WTC11 (cell line): ENCODE measurements at regions not wholly inside any gene's neighbourhood (a gene's known extent, or its start where the extent isn't known, plus 50 kb on each side); places are given as distances from the start of the nearest gene placed in this dataset.

ENCODE experiments used
- ATAC-seq: fragments of 200-7000 bp; cut with Tn5 transposase; 2 replicates; pipeline ENCODE4 v1.10.0; 2021; ENCODE audit warnings: mild to moderate bottlenecking, moderate library complexity
- CTCF ChIA-PET: fragments of 300-600 bp; sonication (Branson Sonifier 250); formaldehyde crosslinking; loops from one replicate; lab custom pipeline; 2021; ENCODE audit warnings: antibody characterized with exemption; lab: Charles Lee
- POLR2A ChIA-PET: fragments of 350-600 bp; sonication (Branson Sonifier 250); formaldehyde crosslinking; loops from one replicate; lab custom pipeline; 2021; ENCODE audit warnings: antibody characterized with exemption; lab: Charles Lee
- DNase-seq: peaks from one replicate; pipeline ENCODE4 v3.0.0; 2021; ENCODE audit warnings: low spot score
- H3K27ac Mint-ChIP-seq: 2 replicates; pipeline ENCODE4 v1.8.0; 2021; ENCODE audit warnings: mixed read lengths
- H3K27me3 Mint-ChIP-seq: 2 replicates; pipeline ENCODE4 v1.8.0; 2021; ENCODE audit warnings: low read depth, mild to moderate bottlenecking, moderate library complexity, mixed read lengths
- H3K36me3 Mint-ChIP-seq: 2 replicates; pipeline ENCODE4 v1.8.0; 2021; ENCODE audit warnings: mixed read lengths
- H3K4me1 Mint-ChIP-seq: 2 replicates; pipeline ENCODE4 v1.8.0; 2022; ENCODE audit warnings: mixed read lengths
- H3K4me3 Mint-ChIP-seq: 2 replicates; pipeline ENCODE4 v1.8.0; 2021; ENCODE audit warnings: mild to moderate bottlenecking, moderate library complexity, mixed read lengths
- H3K9me3 Mint-ChIP-seq: 2 replicates; pipeline ENCODE4 v1.8.0; 2021; ENCODE audit warnings: mixed read lengths
- ESRRA ChIP-seq: sonication (generic); formaldehyde crosslinking; IDR thresholded peaks from 2 replicates; pipeline ENCODE4 v1.8.1; 2022; ENCODE audit warnings: mild to moderate bottlenecking, missing genetic modification reagents, borderline replicate concordance
- GABPB1 ChIP-seq: sonication (generic); formaldehyde crosslinking; IDR thresholded peaks from 2 replicates; pipeline ENCODE4 v1.8.1; 2023; ENCODE audit warnings: mild to moderate bottlenecking, missing genetic modification reagents
- ZNF138 ChIP-seq: sonication (generic); formaldehyde crosslinking; conservative IDR thresholded peaks from 2 replicates; pipeline ENCODE4 v1.8.1; 2022; ENCODE audit warnings: mild to moderate bottlenecking, moderate library complexity, missing genetic modification reagents
- ZNF416 ChIP-seq: fragments of 250-450 bp; sonication (Bioruptor Pico); IDR thresholded peaks from 2 replicates; pipeline ENCODE4 v1.9.0; 2021; ENCODE audit warnings: mild to moderate bottlenecking, inconsistent platforms
- TF ChIP-seq, protein P1 (sequence below): fragments of 200-600 bp; IDR thresholded peaks from 2 replicates; pipeline ENCODE4 v1.8.0; 2022; ENCODE audit warnings: antibody characterized with exemption
- TF ChIP-seq, protein P2 (sequence below): fragments of 250-450 bp; sonication (Bioruptor Pico); conservative IDR thresholded peaks from 2 replicates; pipeline ENCODE4 v1.9.0; 2021; ENCODE audit warnings: mild to moderate bottlenecking
- TF ChIP-seq, protein P3 (sequence below): sonication (generic); formaldehyde crosslinking; IDR thresholded peaks from 2 replicates; pipeline ENCODE4 v1.8.0; 2022; ENCODE audit warnings: mild to moderate bottlenecking, missing genetic modification reagents
- TF ChIP-seq, protein P4 (sequence below): sonication (generic); formaldehyde crosslinking; IDR thresholded peaks from 2 replicates; pipeline ENCODE4 v1.8.1; 2023; ENCODE audit warnings: mild to moderate bottlenecking, missing genetic modification reagents, moderate library complexity
- TF ChIP-seq, protein P5 (sequence below): sonication (generic); formaldehyde crosslinking; IDR thresholded peaks from 2 replicates; pipeline ENCODE4 v1.8.1; 2023; ENCODE audit warnings: mild to moderate bottlenecking, missing genetic modification reagents
- TF ChIP-seq, protein P6 (sequence below): sonication (generic); formaldehyde crosslinking; IDR thresholded peaks from 2 replicates; pipeline ENCODE4 v1.8.1; 2023; ENCODE audit warnings: mild to moderate bottlenecking, missing genetic modification reagents, moderate library complexity

DNA sequence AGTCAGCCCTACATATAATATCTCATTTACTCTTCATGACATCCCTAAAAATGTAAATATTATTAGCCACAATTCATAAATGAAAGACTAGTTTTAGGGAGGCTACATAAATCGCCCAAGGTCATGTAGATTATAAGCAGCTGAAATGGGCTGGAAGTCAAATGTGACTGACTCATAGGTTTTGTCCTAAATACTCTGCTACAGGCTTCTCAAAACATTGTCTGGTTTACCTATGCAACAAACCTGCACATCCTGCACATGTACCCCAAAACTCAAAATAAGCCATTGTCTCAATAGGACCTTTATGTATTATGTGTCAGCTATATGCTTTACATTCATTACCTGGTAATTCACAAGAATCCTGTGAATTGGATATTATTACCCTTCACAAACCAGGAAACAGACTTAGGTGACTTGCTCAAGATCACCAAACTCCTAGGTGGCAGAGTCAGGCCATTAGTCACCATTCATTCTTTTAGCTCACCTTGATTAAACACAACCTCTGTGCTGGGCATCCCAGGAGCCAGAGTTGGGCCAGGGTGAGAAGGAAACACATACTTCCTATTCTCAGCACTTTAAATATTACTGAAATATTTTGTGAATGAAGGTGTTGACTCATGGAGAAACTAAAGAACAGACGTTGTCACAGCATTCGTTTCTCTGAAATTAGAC is 69.4 kb upstream of the CPO start:
- H3K4me1 Mint-ChIP-seq, result peaks cover 4% of the 10 kb centered on the region
- peaks cover 3% of the 10 kb centered on the region for H3K9me3 Mint-ChIP-seq
- no peak overlapping the region for H3K4me3 Mint-ChIP-seq
- DNase-seq (no peak), ATAC-seq (no peak)
- ChIA-PET CTCF (no interaction called here), POLR2A (no interaction called here)
- H3K36me3 Mint-ChIP-seq, result no peaks in the 10 kb centered on the region; the same call in 1 of the 2 replicates
- no peaks in the 10 kb centered on the region for H3K27me3 Mint-ChIP-seq
- H3K27ac Mint-ChIP-seq, result no peak overlapping the region
- no peak for TF ChIP-seq ZNF416 (CRISPR knock-in tag)
- TF ChIP-seq, protein P1, sequence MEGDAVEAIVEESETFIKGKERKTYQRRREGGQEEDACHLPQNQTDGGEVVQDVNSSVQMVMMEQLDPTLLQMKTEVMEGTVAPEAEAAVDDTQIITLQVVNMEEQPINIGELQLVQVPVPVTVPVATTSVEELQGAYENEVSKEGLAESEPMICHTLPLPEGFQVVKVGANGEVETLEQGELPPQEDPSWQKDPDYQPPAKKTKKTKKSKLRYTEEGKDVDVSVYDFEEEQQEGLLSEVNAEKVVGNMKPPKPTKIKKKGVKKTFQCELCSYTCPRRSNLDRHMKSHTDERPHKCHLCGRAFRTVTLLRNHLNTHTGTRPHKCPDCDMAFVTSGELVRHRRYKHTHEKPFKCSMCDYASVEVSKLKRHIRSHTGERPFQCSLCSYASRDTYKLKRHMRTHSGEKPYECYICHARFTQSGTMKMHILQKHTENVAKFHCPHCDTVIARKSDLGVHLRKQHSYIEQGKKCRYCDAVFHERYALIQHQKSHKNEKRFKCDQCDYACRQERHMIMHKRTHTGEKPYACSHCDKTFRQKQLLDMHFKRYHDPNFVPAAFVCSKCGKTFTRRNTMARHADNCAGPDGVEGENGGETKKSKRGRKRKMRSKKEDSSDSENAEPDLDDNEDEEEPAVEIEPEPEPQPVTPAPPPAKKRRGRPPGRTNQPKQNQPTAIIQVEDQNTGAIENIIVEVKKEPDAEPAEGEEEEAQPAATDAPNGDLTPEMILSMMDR, result no peak

DNA sequence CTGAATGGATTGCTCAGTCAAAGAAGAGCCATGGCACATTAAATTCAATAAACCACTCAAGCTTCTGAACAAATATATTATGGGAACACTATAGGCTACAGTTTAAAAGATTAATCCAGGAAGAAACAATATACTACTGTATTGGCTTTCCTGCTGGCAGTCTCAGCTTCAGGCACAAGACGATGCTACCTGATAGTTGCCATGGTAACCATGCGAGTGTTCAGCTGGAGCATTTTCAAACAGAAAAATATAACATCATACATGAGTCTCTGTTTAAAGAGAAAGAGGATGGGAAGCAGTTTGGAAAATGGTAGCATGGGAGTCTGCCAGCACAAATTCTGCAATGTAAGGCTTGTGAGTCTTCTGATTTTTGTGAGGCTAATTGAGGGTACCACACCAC is 65.9 kb upstream of the CPO start:
- Mint-ChIP-seq H3K27me3 (no peaks in the 10 kb centered on the region), H3K27ac (no peak overlapping the region), H3K4me1 (peaks cover 14% of the 10 kb centered on the region), H3K4me3 (no peak overlapping the region), H3K9me3 (peaks cover 9% of the 10 kb centered on the region)
- DNase-seq (no peak), ATAC-seq (no peak)
- POLR2A ChIA-PET, result no interaction called here
- CTCF ChIA-PET, result no interaction called here
- TF ChIP-seq, protein P2, sequence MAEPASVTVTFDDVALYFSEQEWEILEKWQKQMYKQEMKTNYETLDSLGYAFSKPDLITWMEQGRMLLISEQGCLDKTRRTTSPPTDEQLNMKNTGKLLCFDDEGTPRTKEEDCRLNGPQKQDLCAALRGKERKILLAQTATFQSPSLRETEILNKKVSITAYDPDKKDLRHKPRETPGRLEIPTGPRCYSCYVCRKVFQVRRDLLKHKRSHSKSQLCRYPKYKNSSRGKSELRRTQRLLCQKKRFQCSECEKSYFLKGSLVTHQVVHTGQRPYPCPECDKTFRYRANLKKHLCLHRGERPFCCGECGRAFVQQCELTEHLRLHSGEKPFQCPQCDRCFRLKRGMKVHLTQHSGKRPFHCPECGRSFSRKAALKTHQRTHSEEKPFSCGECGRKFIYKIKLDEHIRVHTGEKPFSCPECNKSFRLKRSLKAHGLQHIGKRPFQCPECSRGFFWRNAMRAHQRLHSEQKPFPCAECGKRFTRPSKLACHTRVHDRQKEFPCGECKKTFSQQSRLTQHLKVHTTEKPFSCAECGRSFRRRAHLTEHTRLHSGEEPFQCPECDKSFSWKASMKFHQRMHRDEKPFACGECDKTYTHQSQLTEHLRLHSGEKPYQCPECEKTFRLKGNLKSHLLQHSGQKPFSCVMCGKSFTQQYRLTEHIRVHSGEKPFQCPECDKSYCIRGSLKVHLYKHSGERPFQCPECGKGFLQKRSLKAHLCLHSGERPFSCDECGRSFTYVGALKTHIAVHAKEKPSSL (CRISPR knock-in tag), result no peak
- TF ChIP-seq, protein P3, sequence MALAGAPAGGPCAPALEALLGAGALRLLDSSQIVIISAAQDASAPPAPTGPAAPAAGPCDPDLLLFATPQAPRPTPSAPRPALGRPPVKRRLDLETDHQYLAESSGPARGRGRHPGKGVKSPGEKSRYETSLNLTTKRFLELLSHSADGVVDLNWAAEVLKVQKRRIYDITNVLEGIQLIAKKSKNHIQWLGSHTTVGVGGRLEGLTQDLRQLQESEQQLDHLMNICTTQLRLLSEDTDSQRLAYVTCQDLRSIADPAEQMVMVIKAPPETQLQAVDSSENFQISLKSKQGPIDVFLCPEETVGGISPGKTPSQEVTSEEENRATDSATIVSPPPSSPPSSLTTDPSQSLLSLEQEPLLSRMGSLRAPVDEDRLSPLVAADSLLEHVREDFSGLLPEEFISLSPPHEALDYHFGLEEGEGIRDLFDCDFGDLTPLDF (CRISPR knock-in tag), result no peak
- TF ChIP-seq ESRRA (CRISPR knock-in tag), result no peak
- TF ChIP-seq, protein P4, sequence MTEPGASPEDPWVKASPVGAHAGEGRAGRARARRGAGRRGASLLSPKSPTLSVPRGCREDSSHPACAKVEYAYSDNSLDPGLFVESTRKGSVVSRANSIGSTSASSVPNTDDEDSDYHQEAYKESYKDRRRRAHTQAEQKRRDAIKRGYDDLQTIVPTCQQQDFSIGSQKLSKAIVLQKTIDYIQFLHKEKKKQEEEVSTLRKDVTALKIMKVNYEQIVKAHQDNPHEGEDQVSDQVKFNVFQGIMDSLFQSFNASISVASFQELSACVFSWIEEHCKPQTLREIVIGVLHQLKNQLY (CRISPR knock-in tag), result no peak
- TF ChIP-seq GABPB1 (CRISPR knock-in tag), result no peak
- TF ChIP-seq, protein P5, sequence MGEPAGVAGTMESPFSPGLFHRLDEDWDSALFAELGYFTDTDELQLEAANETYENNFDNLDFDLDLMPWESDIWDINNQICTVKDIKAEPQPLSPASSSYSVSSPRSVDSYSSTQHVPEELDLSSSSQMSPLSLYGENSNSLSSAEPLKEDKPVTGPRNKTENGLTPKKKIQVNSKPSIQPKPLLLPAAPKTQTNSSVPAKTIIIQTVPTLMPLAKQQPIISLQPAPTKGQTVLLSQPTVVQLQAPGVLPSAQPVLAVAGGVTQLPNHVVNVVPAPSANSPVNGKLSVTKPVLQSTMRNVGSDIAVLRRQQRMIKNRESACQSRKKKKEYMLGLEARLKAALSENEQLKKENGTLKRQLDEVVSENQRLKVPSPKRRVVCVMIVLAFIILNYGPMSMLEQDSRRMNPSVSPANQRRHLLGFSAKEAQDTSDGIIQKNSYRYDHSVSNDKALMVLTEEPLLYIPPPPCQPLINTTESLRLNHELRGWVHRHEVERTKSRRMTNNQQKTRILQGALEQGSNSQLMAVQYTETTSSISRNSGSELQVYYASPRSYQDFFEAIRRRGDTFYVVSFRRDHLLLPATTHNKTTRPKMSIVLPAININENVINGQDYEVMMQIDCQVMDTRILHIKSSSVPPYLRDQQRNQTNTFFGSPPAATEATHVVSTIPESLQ (CRISPR knock-in tag), result no peak
- TF ChIP-seq, all 79 proteins: peak for 0
- H3K36me3 Mint-ChIP-seq, result no peaks in the 10 kb centered on the region; the same call in 1 of the 2 replicates

DNA sequence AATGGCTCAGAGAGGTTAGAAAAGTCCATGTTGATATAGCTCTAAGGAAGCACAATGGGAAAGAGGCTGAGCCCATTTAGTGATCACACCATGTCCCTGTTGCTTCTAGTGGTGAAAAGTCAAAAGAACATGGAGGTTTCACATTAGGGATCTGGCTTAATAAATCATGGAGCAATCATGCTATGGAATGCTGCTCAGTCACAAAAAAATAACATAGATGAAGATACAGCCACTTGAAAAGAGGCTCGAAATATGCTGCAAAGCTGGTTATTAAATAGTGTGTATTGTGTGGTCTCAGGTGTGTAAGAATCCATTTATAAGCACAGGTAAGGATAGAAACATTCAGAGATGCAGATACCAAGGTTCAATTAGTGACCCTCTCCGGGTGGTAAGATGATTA is 63.6 kb upstream of the CPO start:
- Mint-ChIP-seq H3K4me1 (peaks cover 14% of the 10 kb centered on the region), H3K4me3 (no peak overlapping the region), H3K9me3 (peaks cover 9% of the 10 kb centered on the region), H3K36me3 (no peaks in the 10 kb centered on the region; the same call in 1 of the 2 replicates), H3K27ac (no peak overlapping the region), H3K27me3 (no peaks in the 10 kb centered on the region)
- ATAC-seq (no peak), DNase-seq (no peak)
- ChIA-PET CTCF (no interaction called here), POLR2A (no interaction called here)
- no peak for TF ChIP-seq ZNF138 (CRISPR knock-in tag)
- TF ChIP-seq, protein P6, sequence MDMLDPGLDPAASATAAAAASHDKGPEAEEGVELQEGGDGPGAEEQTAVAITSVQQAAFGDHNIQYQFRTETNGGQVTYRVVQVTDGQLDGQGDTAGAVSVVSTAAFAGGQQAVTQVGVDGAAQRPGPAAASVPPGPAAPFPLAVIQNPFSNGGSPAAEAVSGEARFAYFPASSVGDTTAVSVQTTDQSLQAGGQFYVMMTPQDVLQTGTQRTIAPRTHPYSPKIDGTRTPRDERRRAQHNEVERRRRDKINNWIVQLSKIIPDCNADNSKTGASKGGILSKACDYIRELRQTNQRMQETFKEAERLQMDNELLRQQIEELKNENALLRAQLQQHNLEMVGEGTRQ (CRISPR knock-in tag), result no peak
